Right lobe of liver (tissue), 4 donors: ENCODE measurements at regions not wholly inside any gene's neighbourhood (a gene's known extent, or its start where the extent isn't known, plus 50 kb on each side); places are given as distances from the start of the nearest gene placed in this dataset.

Experiments used
- POLR2A ChIP-seq: fragments of 450-650 bp; IDR thresholded peaks from one replicate; pipeline ENCODE4 v1.6.1; 2017; ENCODE audit warnings: antibody characterized with exemption, mild to moderate bottlenecking
- TF ChIP-seq, protein P1 (sequence below), 4 donors: fragments of 200-600 bp in 3 of 4; fragments of 450-650 bp in 1 of 4; IDR thresholded peaks; one replicate each; pipeline versions ENCODE4 v1.5.1 to v1.8.0; 2016 to 2022; ENCODE audit warnings: antibody characterized with exemption in 4 of 4, mild to moderate bottlenecking in 2 of 4
- donor health status: DM: no; HTN: no; CAD: no.
- donor health status: DM: no; HTN: no; CAD: no.
- donor health status: DM: no; HTN: yes; CAD: no.

DNA sequence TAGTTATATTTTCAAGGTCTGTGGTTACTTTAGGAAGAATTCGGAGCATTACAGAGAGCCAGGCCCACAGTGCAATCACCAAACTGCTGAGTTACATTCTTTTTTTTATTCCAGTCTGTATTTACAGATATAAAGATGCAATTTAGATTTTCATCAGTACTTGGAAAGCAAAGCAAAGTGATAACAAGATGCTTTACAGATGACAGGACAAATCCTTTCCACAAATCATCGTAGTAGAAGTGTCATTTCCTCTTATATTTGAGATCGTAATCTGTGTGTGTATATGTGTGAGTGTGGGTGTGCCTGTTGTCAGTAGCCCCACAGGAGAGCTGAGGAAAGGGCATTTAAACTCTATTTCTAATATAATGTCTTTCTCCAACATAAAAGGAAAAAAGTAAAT lies 1893.7 kb downstream of the STIM2 start:
- TF ChIP-seq, protein P1, sequence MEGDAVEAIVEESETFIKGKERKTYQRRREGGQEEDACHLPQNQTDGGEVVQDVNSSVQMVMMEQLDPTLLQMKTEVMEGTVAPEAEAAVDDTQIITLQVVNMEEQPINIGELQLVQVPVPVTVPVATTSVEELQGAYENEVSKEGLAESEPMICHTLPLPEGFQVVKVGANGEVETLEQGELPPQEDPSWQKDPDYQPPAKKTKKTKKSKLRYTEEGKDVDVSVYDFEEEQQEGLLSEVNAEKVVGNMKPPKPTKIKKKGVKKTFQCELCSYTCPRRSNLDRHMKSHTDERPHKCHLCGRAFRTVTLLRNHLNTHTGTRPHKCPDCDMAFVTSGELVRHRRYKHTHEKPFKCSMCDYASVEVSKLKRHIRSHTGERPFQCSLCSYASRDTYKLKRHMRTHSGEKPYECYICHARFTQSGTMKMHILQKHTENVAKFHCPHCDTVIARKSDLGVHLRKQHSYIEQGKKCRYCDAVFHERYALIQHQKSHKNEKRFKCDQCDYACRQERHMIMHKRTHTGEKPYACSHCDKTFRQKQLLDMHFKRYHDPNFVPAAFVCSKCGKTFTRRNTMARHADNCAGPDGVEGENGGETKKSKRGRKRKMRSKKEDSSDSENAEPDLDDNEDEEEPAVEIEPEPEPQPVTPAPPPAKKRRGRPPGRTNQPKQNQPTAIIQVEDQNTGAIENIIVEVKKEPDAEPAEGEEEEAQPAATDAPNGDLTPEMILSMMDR (IDR thresholded peaks at IDR 0.05) = no peak
- no peak for TF ChIP-seq POLR2A
